ENCODE measurements at regions not wholly inside any gene's neighbourhood (a gene's known extent, or its start where the extent isn't known, plus 50 kb on each side); places are given as distances from the start of the nearest gene placed in this dataset.
A peak's percentile ranks its signal among the peaks of the same experiment; 100 is the strongest.

DNA sequence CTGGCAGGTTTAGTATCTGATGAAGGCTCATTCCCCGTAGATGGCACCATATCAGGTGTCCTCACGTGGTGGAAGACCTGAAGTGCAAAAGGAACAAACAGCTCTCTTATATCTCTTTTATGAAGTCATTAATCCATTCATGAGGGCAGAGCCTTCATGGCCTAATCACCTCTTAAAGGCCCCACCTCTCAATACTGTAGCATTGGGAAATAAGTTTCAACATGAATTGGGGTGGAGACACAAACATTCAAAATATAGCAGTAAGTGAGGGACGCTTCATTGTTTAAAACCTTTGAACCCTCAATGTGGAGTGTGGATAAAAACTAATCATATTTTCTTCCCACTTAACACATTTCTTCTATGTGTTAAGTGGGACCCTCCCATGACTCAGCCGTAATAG lies 489.4 kb upstream of the WWC1 start:
- H3K79me2 ChIP-seq (ENCODE audit: control insufficient read depth, insufficient read depth, low read length), result no peaks in the 10 kb centered on the region
- H2AFZ ChIP-seq (ENCODE audit: control insufficient read depth, low read length), result peak overlapping the region; percentile 55
- no peak overlapping the region for H3K4me3 ChIP-seq (ENCODE audit: control insufficient read depth in 2 of 3, extremely low read depth in 1 of 3, insufficient read depth in 2 of 3, low read depth in 1 of 3, low read length in 3 of 3)
- peaks cover 48% of the 10 kb centered on the region for H3K4me1 ChIP-seq (ENCODE audit: control insufficient read depth, extremely low read depth, insufficient read depth, low read length)
- H4K20me1 ChIP-seq (ENCODE audit: control insufficient read depth, extremely low read depth, insufficient read depth, low read length), result no peaks in the 10 kb centered on the region
- H3K9me3 ChIP-seq (ENCODE audit: control insufficient read depth, low read depth, low read length), result no peaks in the 10 kb centered on the region
- H3K9ac ChIP-seq (ENCODE audit: control insufficient read depth, extremely low read depth, insufficient read depth, low read length), result no peak overlapping the region
- H3K27me3 ChIP-seq (ENCODE audit: control insufficient read depth, extremely low read depth, insufficient read depth, low read length), result no peaks in the 10 kb centered on the region
- H3K4me2 ChIP-seq (ENCODE audit: control insufficient read depth, extremely low read depth, insufficient read depth, low read depth, low read length), result peak overlapping the region; percentile 47
- peak overlapping the region; percentile 67 for H3K27ac ChIP-seq (ENCODE audit: control insufficient read depth, insufficient read depth, low read length)
- no peaks in the 10 kb centered on the region for H3K36me3 ChIP-seq (ENCODE audit: control insufficient read depth in 2 of 2, extremely low read depth in 1 of 2, insufficient read depth in 2 of 2, low read length in 2 of 2)
- FAIRE-seq, result no peak
- dilution Hi-C loops (cut with MboI; ENCODE audit: extremely low pct_ligation_motif_present, low sequenced_read_pairs), result no loop called here
- no peak for TF ChIP-seq EZH2 (IDR thresholded peaks at IDR 0.05; ENCODE audit: low read length)
- TF ChIP-seq, protein P1, sequence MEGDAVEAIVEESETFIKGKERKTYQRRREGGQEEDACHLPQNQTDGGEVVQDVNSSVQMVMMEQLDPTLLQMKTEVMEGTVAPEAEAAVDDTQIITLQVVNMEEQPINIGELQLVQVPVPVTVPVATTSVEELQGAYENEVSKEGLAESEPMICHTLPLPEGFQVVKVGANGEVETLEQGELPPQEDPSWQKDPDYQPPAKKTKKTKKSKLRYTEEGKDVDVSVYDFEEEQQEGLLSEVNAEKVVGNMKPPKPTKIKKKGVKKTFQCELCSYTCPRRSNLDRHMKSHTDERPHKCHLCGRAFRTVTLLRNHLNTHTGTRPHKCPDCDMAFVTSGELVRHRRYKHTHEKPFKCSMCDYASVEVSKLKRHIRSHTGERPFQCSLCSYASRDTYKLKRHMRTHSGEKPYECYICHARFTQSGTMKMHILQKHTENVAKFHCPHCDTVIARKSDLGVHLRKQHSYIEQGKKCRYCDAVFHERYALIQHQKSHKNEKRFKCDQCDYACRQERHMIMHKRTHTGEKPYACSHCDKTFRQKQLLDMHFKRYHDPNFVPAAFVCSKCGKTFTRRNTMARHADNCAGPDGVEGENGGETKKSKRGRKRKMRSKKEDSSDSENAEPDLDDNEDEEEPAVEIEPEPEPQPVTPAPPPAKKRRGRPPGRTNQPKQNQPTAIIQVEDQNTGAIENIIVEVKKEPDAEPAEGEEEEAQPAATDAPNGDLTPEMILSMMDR (optimal IDR thresholded peaks at IDR 0.05 in 1 of 3, IDR thresholded peaks at IDR 0.05 in 1 of 3, conservative IDR thresholded peaks at IDR 0.05 in 1 of 3; ENCODE audit: extremely low read depth in 1 of 3, insufficient read depth in 2 of 3, low read length in 3 of 3), result no peak
- no peak for DNase-seq (ENCODE audit: low read depth, low spot score)
- no peaks in the 10 kb centered on the region for H3K9me1 ChIP-seq (ENCODE audit: control insufficient read depth, extremely low read depth, insufficient read depth, low read length)

- Histone ChIP-seq H3K79me2 (ENCODE audit: control insufficient read depth, insufficient read depth, low read length) (no peaks in the 10 kb centered on the region), H3K9me3 (ENCODE audit: control insufficient read depth, low read depth, low read length) (no peaks in the 10 kb centered on the region)
- peak; percentile 94 for FAIRE-seq
Observed at GRCh38 chr5:167802755-167803431, 488.6 kb upstream of the WWC1 start.

More at GRCh38 chr5:167802755-167803431, 488.6 kb upstream of the WWC1 start:
- TF ChIP-seq, protein P1 (optimal IDR thresholded peaks at IDR 0.05 in 1 of 3, IDR thresholded peaks at IDR 0.05 in 1 of 3, conservative IDR thresholded peaks at IDR 0.05 in 1 of 3; ENCODE audit: extremely low read depth in 1 of 3, insufficient read depth in 2 of 3, low read length in 3 of 3), result no peak
- no peak for TF ChIP-seq EZH2 (IDR thresholded peaks at IDR 0.05; ENCODE audit: low read length)
- Histone ChIP-seq H3K4me1 (ENCODE audit: control insufficient read depth, extremely low read depth, insufficient read depth, low read length) (peaks cover 48% of the 10 kb centered on the region), H3K9me1 (ENCODE audit: control insufficient read depth, extremely low read depth, insufficient read depth, low read length) (no peaks in the 10 kb centered on the region), H3K36me3 (ENCODE audit: control insufficient read depth in 2 of 2, extremely low read depth in 1 of 2, insufficient read depth in 2 of 2, low read length in 2 of 2) (no peaks in the 10 kb centered on the region), H3K4me3 (ENCODE audit: control insufficient read depth in 2 of 3, extremely low read depth in 1 of 3, insufficient read depth in 2 of 3, low read depth in 1 of 3, low read length in 3 of 3) (no peak overlapping the region), H4K20me1 (ENCODE audit: control insufficient read depth, extremely low read depth, insufficient read depth, low read length) (no peaks in the 10 kb centered on the region), H3K27me3 (ENCODE audit: control insufficient read depth, extremely low read depth, insufficient read depth, low read length) (no peaks in the 10 kb centered on the region), H2AFZ (ENCODE audit: control insufficient read depth, low read length) (no peak overlapping the region), H3K9ac (ENCODE audit: control insufficient read depth, extremely low read depth, insufficient read depth, low read length) (peak overlapping the region; percentile 28), H3K4me2 (ENCODE audit: control insufficient read depth, extremely low read depth, insufficient read depth, low read depth, low read length) (peak overlapping the region; percentile 47), H3K27ac (ENCODE audit: control insufficient read depth, insufficient read depth, low read length) (peak overlapping the region; percentile 67)
- DNase-seq (ENCODE audit: low read depth, low spot score), result peak; percentile 79
- dilution Hi-C loops (cut with MboI; ENCODE audit: extremely low pct_ligation_motif_present, low sequenced_read_pairs), result no loop called here

Measured in keratinocyte (primary cell).